Activated CD4-positive, alpha-beta memory T cell treated with anti-CD3 and anti-CD28 coated beads, Interleukin-2, amount 10 ng/mL, durations not matched to agents 7 days and 5 days (primary cell): ENCODE measurements at regions not wholly inside any gene's neighbourhood (a gene's known extent, or its start where the extent isn't known, plus 50 kb on each side); places are given as distances from the start of the nearest gene placed in this dataset.
"Not testable (repeated sequence)": the region's sequence is repeated elsewhere in the genome, so short reads cannot be mapped to it uniquely, and the experiment has no call there.

Experiments
- CTCF ChIA-PET: fragments of 350-600 bp; sonication (Branson Sonifier 250); formaldehyde crosslinking; loops from one replicate; lab custom pipeline; 2021; ENCODE audit warnings: antibody characterized with exemption, inconsistent platforms; lab: Charles Lee
- POLR2A ChIA-PET: fragments of 350-600 bp; sonication (Branson Sonifier 250); formaldehyde crosslinking; loops from one replicate; lab custom pipeline; 2021; ENCODE audit warnings: antibody characterized with exemption; lab: Charles Lee
- DNase-seq: peaks from one replicate; pipeline ENCODE4 v3.0.0-alpha.2; 2020
- H3K27ac Mint-ChIP-seq: one replicate; pipeline ENCODE4 v1.8.0; 2021; ENCODE audit warnings: mild to moderate bottlenecking, mixed read lengths
- H3K27me3 Mint-ChIP-seq: one replicate; pipeline ENCODE4 v1.8.0; 2021; ENCODE audit warnings: mixed read lengths
- H3K36me3 Mint-ChIP-seq: one replicate; pipeline ENCODE4 v1.8.0; 2021; ENCODE audit warnings: low read depth, mixed read lengths
- H3K4me1 Mint-ChIP-seq: one replicate; pipeline ENCODE4 v1.8.0; 2021; ENCODE audit warnings: mixed read lengths
- H3K4me3 Mint-ChIP-seq: one replicate; pipeline ENCODE4 v1.8.0; 2021; ENCODE audit warnings: mild to moderate bottlenecking, mixed read lengths
- H3K9me3 Mint-ChIP-seq: one replicate; pipeline ENCODE4 v1.8.0; 2021; ENCODE audit warnings: mixed read lengths

DNA sequence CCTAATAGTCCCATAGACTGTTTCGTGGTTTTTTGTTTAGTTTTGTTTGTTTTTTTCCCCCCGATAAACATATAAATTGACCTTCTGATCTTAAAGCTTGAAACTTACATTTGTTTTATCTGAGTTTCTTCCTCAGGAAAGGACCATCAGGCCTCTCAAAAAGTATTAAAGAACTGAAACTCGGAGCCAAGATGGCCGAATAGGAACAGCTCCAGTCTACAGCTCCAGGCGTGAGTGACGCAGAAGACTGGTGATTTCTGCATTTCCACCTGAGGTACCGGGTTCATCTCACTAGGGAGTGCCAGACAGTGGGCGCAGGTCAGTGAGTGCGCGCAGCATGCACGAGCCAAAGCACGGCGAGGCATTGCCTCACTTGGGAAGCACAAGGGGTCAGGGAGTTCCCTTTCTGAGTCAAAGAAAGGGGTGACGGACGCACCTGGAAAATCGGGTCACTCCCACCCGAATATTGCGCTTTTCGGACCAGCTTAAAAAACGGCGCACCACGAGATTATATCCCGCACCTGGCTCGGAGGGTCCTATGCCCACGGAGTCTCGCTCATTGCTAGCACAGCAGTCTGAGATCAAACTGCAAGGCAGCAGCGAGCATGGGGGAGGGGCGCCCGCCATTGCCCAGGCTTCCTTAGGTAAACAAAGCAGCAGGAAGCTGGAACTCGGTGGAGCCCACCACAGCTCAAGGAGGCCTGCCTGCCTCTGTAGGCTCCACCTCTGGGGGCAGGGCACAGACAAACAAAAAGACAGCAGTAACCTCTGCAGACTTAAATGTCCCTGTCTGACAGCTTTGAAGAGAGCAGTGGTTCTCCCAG lies 215.8 kb upstream of the GJE1 start:
- DNase-seq, POLR2A ChIA-PET, CTCF ChIA-PET, H3K27me3 Mint-ChIP-seq, H3K4me1 Mint-ChIP-seq, H3K4me3 Mint-ChIP-seq, H3K9me3 Mint-ChIP-seq, H3K36me3 Mint-ChIP-seq, H3K27ac Mint-ChIP-seq: not testable (repeated sequence)

- Mint-ChIP-seq H3K4me1 (no peaks in the 10 kb centered on the region), H3K9me3 (peaks cover 3% of the 10 kb centered on the region), H3K27me3 (no peaks in the 10 kb centered on the region), H3K4me3 (no peak overlapping the region), H3K36me3 (no peaks in the 10 kb centered on the region), H3K27ac (no peak overlapping the region)
- CTCF ChIA-PET = no interaction called here
- POLR2A ChIA-PET = no interaction called here
- no peak for DNase-seq
Observed at GRCh38 chr6:141914646-141915045, 218.1 kb upstream of the GJE1 start.

DNA sequence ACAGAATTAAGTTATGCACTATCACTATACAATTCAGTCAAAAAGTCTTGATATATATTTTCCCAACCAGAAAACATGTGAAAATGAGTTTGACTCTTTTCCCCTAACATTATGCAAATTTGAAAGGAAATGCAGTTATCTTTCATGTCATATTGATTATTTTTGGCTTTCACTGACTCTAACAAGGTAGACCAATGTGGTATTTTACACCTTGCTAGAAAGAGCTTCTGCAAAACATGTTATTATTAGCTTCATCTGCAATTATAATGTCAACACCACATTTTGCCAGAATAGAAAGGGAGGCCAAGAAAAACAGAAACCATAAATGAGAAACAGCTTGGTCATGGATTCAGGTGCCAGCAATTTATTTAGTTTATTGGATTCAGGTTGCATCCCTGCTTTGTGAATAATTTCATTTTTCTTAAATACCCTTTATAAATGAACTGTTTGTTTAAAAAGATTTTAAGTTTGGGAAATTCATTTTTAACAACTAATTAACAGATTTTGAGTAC lies 226.1 kb upstream of the GJE1 start:
- Mint-ChIP-seq H3K9me3 (no peaks in the 10 kb centered on the region), H3K27ac (no peak overlapping the region), H3K4me1 (no peaks in the 10 kb centered on the region)

DNA sequence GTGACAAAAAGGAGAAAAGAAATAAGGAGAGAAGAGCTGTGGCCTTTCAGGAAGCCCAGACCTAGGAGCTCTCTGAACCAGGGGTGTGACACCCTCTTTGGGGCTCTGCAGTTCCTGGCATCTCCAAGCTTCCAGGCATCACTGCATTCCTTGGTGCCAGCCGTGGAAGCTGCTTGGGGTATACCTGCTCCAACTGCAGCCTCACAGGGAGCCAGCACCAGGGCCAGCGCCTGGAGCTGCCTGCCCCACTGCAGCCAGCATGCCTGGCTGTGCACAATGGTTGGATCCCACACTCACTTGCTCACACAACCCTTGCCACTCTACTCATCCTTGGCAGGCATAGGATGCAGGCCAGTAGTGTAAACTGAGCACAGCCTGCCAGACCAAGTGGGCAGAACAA lies 242.1 kb upstream of the GJE1 start:
- Mint-ChIP-seq H3K9me3 (peaks cover 7% of the 10 kb centered on the region), H3K36me3 (no peaks in the 10 kb centered on the region), H3K4me1 (no peaks in the 10 kb centered on the region), H3K27me3 (no peaks in the 10 kb centered on the region), H3K4me3 (no peak overlapping the region), H3K27ac (no peak overlapping the region)
- CTCF ChIA-PET = no interaction called here
- POLR2A ChIA-PET = no interaction called here
- DNase-seq = no peak

More for the DNA sequence above, 226.1 kb upstream of the GJE1 start:
- DNase-seq = no peak
- ChIA-PET POLR2A (no interaction called here), CTCF (no interaction called here)
- H3K36me3 Mint-ChIP-seq = no peaks in the 10 kb centered on the region
- H3K4me3 Mint-ChIP-seq = no peak overlapping the region
- H3K27me3 Mint-ChIP-seq = no peaks in the 10 kb centered on the region

- CTCF ChIA-PET = no interaction called here
- POLR2A ChIA-PET = no interaction called here
- Mint-ChIP-seq H3K36me3 (no peaks in the 10 kb centered on the region), H3K4me1 (no peaks in the 10 kb centered on the region), H3K27ac (no peak overlapping the region), H3K9me3 (peaks cover 12% of the 10 kb centered on the region), H3K4me3 (no peak overlapping the region), H3K27me3 (no peaks in the 10 kb centered on the region)
- no peak for DNase-seq
Observed at GRCh38 chr6:141884850-141885249, 247.9 kb upstream of the GJE1 start.

- H3K27me3 Mint-ChIP-seq = no peaks in the 10 kb centered on the region
- no peaks in the 10 kb centered on the region for H3K36me3 Mint-ChIP-seq
- ChIA-PET CTCF (no interaction called here), POLR2A (no interaction called here)
- no peak overlapping the region for H3K27ac Mint-ChIP-seq
- no peak overlapping the region for H3K4me3 Mint-ChIP-seq
- DNase-seq = no peak
- H3K9me3 Mint-ChIP-seq = peaks cover 8% of the 10 kb centered on the region
- H3K4me1 Mint-ChIP-seq = peaks cover 4% of the 10 kb centered on the region
Observed at GRCh38 chr6:141878686-141879085, 254.0 kb upstream of the GJE1 start.

DNA sequence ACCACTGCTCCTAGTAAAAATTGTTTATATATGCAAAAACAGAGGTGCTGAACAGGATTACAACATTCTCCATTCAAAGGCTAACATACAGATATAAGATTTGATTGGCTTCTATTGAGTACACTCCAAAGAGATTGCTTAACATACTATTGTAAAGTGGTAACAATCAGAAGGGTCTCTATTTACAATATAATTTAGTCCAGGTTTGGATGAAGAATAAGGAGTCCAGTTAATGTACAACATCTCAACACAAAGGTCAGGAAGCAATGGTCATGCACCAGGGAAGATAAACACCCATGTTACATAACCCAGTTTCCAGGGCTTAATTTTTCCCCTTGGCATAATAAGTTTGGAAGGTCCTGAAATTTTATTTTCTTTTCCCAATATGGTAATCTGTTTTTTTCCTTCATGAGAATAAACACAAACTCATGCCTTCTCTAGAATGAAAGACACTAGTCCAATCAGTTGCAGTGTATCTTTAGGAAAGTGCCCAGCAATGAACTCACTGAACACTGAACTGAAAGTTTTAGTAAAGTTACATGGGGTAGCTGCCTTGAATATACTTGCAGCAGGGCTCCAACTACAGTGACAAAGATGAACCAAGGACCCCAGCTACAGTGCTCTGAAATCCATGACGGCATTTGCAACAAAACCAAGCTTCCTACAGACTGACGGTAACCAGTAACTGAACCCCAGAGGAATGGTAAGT lies 255.3 kb upstream of the GJE1 start:
- CTCF ChIA-PET = no interaction called here

DNA sequence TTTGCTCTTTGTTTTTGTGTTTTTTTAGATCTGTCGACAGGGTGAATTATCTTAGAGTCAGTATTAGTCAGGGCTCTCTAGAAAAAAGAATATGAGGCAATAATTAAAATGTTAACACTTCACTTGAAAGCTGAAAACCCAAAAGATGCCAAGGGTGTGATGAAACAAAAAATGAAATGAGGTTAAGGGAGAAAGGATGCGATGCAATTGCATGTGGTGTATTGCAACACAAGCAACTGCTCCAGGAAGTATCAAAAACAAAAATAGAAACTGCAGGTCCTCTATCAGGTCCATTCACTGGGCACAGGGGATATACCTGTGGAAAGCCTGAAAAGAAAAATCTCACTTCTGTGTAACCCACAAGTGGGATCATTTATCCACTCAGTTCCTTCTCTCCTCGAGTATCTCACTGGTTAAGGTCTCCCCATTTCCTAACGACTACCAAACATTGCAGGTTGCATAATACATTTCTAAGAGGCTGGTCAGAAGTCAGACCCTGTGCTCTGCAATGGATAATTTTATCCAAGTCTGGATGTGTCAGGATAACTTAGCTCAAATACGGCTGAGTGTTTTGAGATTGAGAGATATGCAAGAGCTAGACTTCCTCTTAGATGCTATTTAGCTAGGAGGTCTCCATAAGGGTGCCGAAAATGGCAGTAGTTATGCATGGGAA lies 257.7 kb upstream of the GJE1 start:
- H3K27ac Mint-ChIP-seq = no peak overlapping the region
- ChIA-PET CTCF (no interaction called here), POLR2A (no interaction called here)
- DNase-seq = no peak
- H3K4me3 Mint-ChIP-seq = no peak overlapping the region
- no peaks in the 10 kb centered on the region for H3K27me3 Mint-ChIP-seq
- H3K9me3 Mint-ChIP-seq = peaks cover 2% of the 10 kb centered on the region
- peaks cover 4% of the 10 kb centered on the region for H3K4me1 Mint-ChIP-seq
- no peaks in the 10 kb centered on the region for H3K36me3 Mint-ChIP-seq

More for the DNA sequence above, 255.3 kb upstream of the GJE1 start:
- Mint-ChIP-seq H3K4me3 (no peak overlapping the region), H3K27me3 (no peaks in the 10 kb centered on the region), H3K9me3 (peaks cover 5% of the 10 kb centered on the region), H3K36me3 (no peaks in the 10 kb centered on the region), H3K4me1 (peaks cover 4% of the 10 kb centered on the region), H3K27ac (no peak overlapping the region)
- POLR2A ChIA-PET = no interaction called here
- no peak for DNase-seq

DNA sequence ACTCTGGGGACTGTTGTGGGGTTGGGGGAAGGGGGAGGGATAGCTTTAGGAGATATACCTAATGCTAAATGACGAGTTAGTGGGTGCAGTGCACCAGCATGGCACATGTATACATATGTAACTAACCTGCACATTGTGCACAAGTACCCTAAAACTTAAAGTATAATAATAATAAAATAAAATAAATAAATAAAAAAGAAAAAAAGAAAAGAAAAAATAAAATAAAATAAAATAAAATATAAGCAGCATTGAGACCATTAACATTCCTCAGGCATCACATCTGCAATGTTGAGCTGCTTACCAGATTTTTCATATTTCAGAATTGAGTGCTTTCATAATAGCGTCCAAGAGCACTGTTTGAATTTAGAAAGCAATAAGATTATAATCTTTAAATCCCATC lies 263.2 kb upstream of the GJE1 start:
- DNase-seq, H3K36me3 Mint-ChIP-seq, H3K27ac Mint-ChIP-seq, CTCF ChIA-PET, H3K27me3 Mint-ChIP-seq, H3K4me3 Mint-ChIP-seq, H3K4me1 Mint-ChIP-seq, POLR2A ChIA-PET, H3K9me3 Mint-ChIP-seq: not testable (repeated sequence)

DNA sequence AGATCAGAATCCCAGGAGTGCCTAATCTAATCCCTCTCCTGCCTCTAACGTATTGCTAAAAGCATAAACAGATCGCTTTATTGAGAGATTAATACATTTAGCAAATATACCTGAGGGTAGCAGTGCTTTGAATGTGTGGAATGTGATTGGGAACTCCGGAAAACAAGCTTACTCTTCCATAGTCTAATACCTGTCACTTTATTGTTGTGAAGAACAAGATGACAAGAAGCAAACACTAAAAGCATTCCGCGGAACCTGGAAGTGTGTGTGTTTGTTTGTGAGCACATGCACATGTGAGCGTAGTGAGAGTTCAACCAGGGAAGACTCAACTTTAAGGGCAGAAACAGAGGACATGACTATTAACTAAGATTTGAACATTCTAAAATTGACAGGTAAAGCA lies 265.0 kb upstream of the GJE1 start:
- H3K27ac Mint-ChIP-seq = no peak overlapping the region
- H3K9me3 Mint-ChIP-seq = no peaks in the 10 kb centered on the region
- no peaks in the 10 kb centered on the region for H3K4me1 Mint-ChIP-seq
- no peaks in the 10 kb centered on the region for H3K36me3 Mint-ChIP-seq
- no peaks in the 10 kb centered on the region for H3K27me3 Mint-ChIP-seq
- CTCF ChIA-PET = no interaction called here
- H3K4me3 Mint-ChIP-seq = no peak overlapping the region
- POLR2A ChIA-PET = no interaction called here
- DNase-seq = no peak

- H3K27me3 Mint-ChIP-seq = no peaks in the 10 kb centered on the region
- no peaks in the 10 kb centered on the region for H3K4me1 Mint-ChIP-seq
- no peaks in the 10 kb centered on the region for H3K36me3 Mint-ChIP-seq
- CTCF ChIA-PET = no interaction called here
- DNase-seq = no peak
- H3K4me3 Mint-ChIP-seq = no peak overlapping the region
- POLR2A ChIA-PET = no interaction called here
- no peak overlapping the region for H3K27ac Mint-ChIP-seq
- peaks cover 2% of the 10 kb centered on the region for H3K9me3 Mint-ChIP-seq
Observed at GRCh38 chr6:141866731-141867497, 265.8 kb upstream of the GJE1 start.

DNA sequence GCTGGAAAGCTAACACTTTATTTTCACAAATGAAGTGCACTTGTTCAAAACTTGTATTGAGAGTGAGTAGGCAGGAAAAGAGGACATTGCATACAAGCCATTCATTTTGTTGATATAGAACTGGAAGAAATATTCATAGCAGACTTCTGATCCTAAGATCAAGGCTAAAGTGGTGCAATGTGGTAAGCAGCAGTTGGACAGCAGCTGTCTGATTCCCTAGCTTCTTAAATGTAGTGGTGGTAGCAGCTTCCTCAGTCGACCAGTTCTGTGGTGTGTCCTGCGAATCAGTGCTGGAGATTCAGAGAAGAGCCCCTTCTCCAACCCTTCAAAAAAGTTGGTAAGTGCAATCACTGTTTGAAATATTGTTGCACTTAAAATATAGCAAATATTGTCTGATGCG lies 281.7 kb upstream of the GJE1 start:
- CTCF ChIA-PET = no interaction called here
- no peak overlapping the region for H3K4me3 Mint-ChIP-seq

More for the DNA sequence above, 281.7 kb upstream of the GJE1 start:
- Mint-ChIP-seq H3K27me3 (no peaks in the 10 kb centered on the region), H3K36me3 (peaks cover 6% of the 10 kb centered on the region), H3K4me1 (peaks cover 32% of the 10 kb centered on the region), H3K27ac (no peak overlapping the region), H3K9me3 (peaks cover 3% of the 10 kb centered on the region)
- POLR2A ChIA-PET = no interaction called here
- no peak for DNase-seq
